ENCODE measurements at regions not wholly inside any gene's neighbourhood (a gene's known extent, or its start where the extent isn't known, plus 50 kb on each side); places are given as distances from the start of the nearest gene placed in this dataset.

DNA sequence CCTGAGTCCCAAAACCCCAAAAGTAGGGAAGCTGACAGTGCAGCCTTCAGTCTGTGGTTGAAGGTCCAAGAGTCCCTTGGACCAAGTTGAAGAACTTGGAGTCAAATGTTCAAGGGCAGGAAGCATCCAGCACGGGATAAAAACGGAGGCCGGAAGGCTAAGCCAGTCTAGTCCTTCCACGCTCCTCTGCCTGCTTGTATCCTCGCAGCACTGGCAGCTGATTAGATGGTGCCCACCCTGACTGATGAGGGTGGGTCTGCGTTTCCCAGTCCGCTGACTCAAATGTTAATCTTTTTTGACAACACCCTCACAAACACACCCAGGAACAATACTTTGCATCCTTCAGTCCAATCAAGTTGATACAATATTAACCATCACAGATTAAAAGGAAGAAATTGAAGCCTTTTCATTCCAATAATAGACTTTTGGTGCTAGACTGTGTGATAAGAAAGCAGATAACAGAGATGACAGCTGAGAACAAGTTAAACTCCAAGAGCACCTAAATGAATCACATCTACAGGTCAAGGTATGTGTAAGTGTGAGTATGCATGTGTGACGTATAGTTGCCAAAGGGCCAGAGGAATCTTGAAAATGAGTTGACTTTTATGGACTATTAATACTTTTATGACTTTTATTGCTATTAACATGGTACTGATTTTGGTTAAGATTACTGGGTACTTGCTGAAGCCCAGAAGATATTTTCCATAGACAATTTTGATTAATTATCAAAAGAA, 933.5 kb upstream of the SOX9 start:
- no peak for DNase-seq (ENCODE audit: low read depth in 1 of 2, low spot score in 2 of 2)
- Histone ChIP-seq H4K20me1 (replicated peaks in 1 of 2; ENCODE audit: control insufficient read depth in 1 of 2, insufficient read depth in 2 of 2, low read length in 2 of 2) (no peaks in the 10 kb centered on the region), H3K9me3 (ENCODE audit: insufficient read depth in 2 of 2, low read depth in 1 of 2, low read length in 1 of 2) (no peaks in the 10 kb centered on the region), H3K4ac (replicated peaks; ENCODE audit: insufficient read length, low read depth, low read length) (no peak overlapping the region), H2BK20ac (ENCODE audit: low read length) (no peak overlapping the region), H3K27ac (ENCODE audit: low read depth, low read length) (no peak overlapping the region), H2BK12ac (ENCODE audit: low read depth, low read length) (no peak overlapping the region), H3K56ac (replicated peaks; ENCODE audit: insufficient read length, low read depth, low read length) (no peak overlapping the region), H3K4me2 (ENCODE audit: insufficient read depth in 1 of 2, low read depth in 2 of 2, low read length in 2 of 2) (no peak overlapping the region), H4K8ac (ENCODE audit: extremely low read depth, insufficient read depth, low read length) (no peak overlapping the region), H3K23me2 (ENCODE audit: low read depth, low read length) (no peaks in the 10 kb centered on the region), H3K79me2 (ENCODE audit: control insufficient read depth in 1 of 2, insufficient read depth in 2 of 2, low read length in 2 of 2) (no peaks in the 10 kb centered on the region), H3K9ac (replicated peaks in 1 of 4; ENCODE audit: extremely low read depth in 1 of 4, low read depth in 3 of 4, low read length in 3 of 4) (no peak overlapping the region), H3K18ac (ENCODE audit: extremely low read depth, low read length) (no peak overlapping the region), H2BK120ac (replicated peaks; ENCODE audit: low read depth, low read length) (no peak overlapping the region), H2BK15ac (ENCODE audit: low read length) (no peak overlapping the region), H3K14ac (ENCODE audit: insufficient read length) (no peak overlapping the region), H3K36me3 (ENCODE audit: control insufficient read depth in 2 of 4, insufficient read depth in 4 of 4, low read length in 3 of 4) (no peaks in the 10 kb centered on the region), H3K79me1 (ENCODE audit: low read depth, low read length) (no peaks in the 10 kb centered on the region), H4K91ac (replicated peaks; ENCODE audit: insufficient read length, low read length) (no peak overlapping the region), H2AFZ (ENCODE audit: low read length) (no peak overlapping the region), H3K27me3 (replicated peaks in 1 of 4; ENCODE audit: control insufficient read depth in 3 of 4, extremely low read depth in 1 of 4, insufficient read depth in 3 of 4, low read length in 3 of 4) (no peaks in the 10 kb centered on the region), H4K5ac (ENCODE audit: insufficient read length, low read depth, low read length) (no peak overlapping the region), H2BK5ac (ENCODE audit: low read depth, low read length) (no peak overlapping the region), H2AK5ac (ENCODE audit: low read depth, low read length) (no peak overlapping the region), H3K23ac (ENCODE audit: insufficient read length) (no peak overlapping the region), H3K4me1 (replicated peaks in 1 of 4; ENCODE audit: control insufficient read depth in 3 of 4, insufficient read depth in 4 of 4, low read length in 3 of 4) (no peaks in the 10 kb centered on the region), H3K4me3 (ENCODE audit: extremely low read depth in 1 of 4, insufficient read depth in 2 of 4, low read depth in 3 of 4, low read length in 4 of 4) (no peak overlapping the region)
- POLR2A ChIA-PET (ENCODE audit: partially characterized antibody) = no interaction called here
- FAIRE-seq = no peak
- WGBS, 2 experiments (ENCODE audit: extremely low coverage in 1 of 2, insufficient coverage in 1 of 2, insufficient read length in 1 of 2, insufficient replicate concordance in 2 of 2, low coverage in 1 of 2, low lambda C conversion rate in 2 of 2, missing lambda C conversion rate in 1 of 2) = 95% methylated on average over 8 of the region's 8 CpGs; no CpG with 5 or more reads in 1 of the 2 experiments
- CTCF ChIA-PET (ENCODE audit: partially characterized antibody) = interaction anchor here (0.8 kb wide), 1 partner anchor 421 kb away, joined by 5 read pairs; no protein-coding TSS in a partner anchor
- TF ChIP-seq RXRA (IDR thresholded peaks at IDR 0.05; ENCODE audit: insufficient read depth, low read depth, low read length) (no peak), TBP (IDR thresholded peaks at IDR 0.05; ENCODE audit: low read depth, low read length) (no peak), YY1 (IDR thresholded peaks at IDR 0.05; ENCODE audit: low read depth, low read length) (no peak), ATF3 (IDR thresholded peaks at IDR 0.05; ENCODE audit: insufficient read depth, low read depth, low read length) (no peak), NRF1 (IDR thresholded peaks at IDR 0.05; ENCODE audit: low read depth, low read length) (no peak), CBX8 (IDR thresholded peaks at IDR 0.05; ENCODE audit: borderline replicate concordance, low read depth, low read length) (no peak), JUND (IDR thresholded peaks at IDR 0.05; ENCODE audit: low read length) (no peak), POLR2A (IDR thresholded peaks at IDR 0.05; ENCODE audit: control extremely low read depth in 1 of 2, low read depth in 2 of 2, low read length in 2 of 2) (no peak), RNF2 (IDR thresholded peaks at IDR 0.05; ENCODE audit: borderline replicate concordance, low read depth, low read length, missing control alignments, poor library complexity, severe bottlenecking) (no peak), CHD1 (IDR thresholded peaks at IDR 0.05; ENCODE audit: low read depth, low read length) (no peak), GABPA (IDR thresholded peaks at IDR 0.05; ENCODE audit: borderline replicate concordance, insufficient read depth, low read length) (no peak), GTF2F1 (IDR thresholded peaks at IDR 0.05; ENCODE audit: borderline replicate concordance, low read depth, low read length) (no peak)
- TF ChIP-seq, protein P1, sequence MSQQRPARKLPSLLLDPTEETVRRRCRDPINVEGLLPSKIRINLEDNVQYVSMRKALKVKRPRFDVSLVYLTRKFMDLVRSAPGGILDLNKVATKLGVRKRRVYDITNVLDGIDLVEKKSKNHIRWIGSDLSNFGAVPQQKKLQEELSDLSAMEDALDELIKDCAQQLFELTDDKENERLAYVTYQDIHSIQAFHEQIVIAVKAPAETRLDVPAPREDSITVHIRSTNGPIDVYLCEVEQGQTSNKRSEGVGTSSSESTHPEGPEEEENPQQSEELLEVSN (IDR thresholded peaks at IDR 0.05) = no peak
